GM21423 (cell line): ENCODE measurements at regions not wholly inside any gene's neighbourhood (a gene's known extent, or its start where the extent isn't known, plus 50 kb on each side); places are given as distances from the start of the nearest gene placed in this dataset.
"Not testable (repeated sequence)": the region's sequence is repeated elsewhere in the genome, so short reads cannot be mapped to it uniquely, and the experiment has no call there.

ENCODE experiments used
- ATAC-seq: cut with Tn5 transposase; IDR thresholded peaks from one replicate; pipeline ENCODE4 v1.9.1; 2021; ENCODE audit warnings: mild to moderate bottlenecking, moderate library complexity; ENCODE audit not compliant: unreplicated experiment

- not testable (repeated sequence) for ATAC-seq
These were observed 1471.5 kb downstream of the FOXD4L5 start for GRCh38 chr9:63813391-63814021.

- peak; percentile 67 for ATAC-seq
These were observed 1472.2 kb downstream of the FOXD4L5 start for GRCh38 chr9:63812822-63813221.

GRCh38 chr9:63804205-63804604 is 1480.8 kb downstream of the FOXD4L5 start:
- ATAC-seq = not testable (repeated sequence)

- not testable (repeated sequence) for ATAC-seq
These were observed 1490.8 kb downstream of the FOXD4L5 start for GRCh38 chr9:63794081-63794685.

- not testable (repeated sequence) for ATAC-seq
These were observed 1497.6 kb downstream of the FOXD4L5 start for GRCh38 chr9:63787454-63787853.

- not testable (repeated sequence) for ATAC-seq
These were observed 1500.0 kb downstream of the FOXD4L5 start for GRCh38 chr9:63785059-63785458.

- not testable (repeated sequence) for ATAC-seq
These were observed 1500.6 kb downstream of the FOXD4L5 start for GRCh38 chr9:63784421-63784820.

- ATAC-seq = peak; percentile 33
These were observed 1503.1 kb downstream of the FOXD4L5 start for GRCh38 chr9:63781817-63782439.

GRCh38 chr9:63781390-63781789 is 1503.6 kb downstream of the FOXD4L5 start:
- peak; percentile 100 for ATAC-seq

- not testable (repeated sequence) for ATAC-seq
These were observed 1508.8 kb downstream of the FOXD4L5 start for GRCh38 chr9:63776220-63776619.

GRCh38 chr9:63775092-63775426 is 1510.0 kb downstream of the FOXD4L5 start:
- not testable (repeated sequence) for ATAC-seq

GRCh38 chr9:63774369-63775091 is 1510.5 kb downstream of the FOXD4L5 start:
- not testable (repeated sequence) for ATAC-seq

GRCh38 chr9:63762230-63762629 is 1522.8 kb downstream of the FOXD4L5 start:
- ATAC-seq = not testable (repeated sequence)

- ATAC-seq = not testable (repeated sequence)
These were observed 1556.0 kb downstream of the FOXD4L5 start for GRCh38 chr9:63729021-63729420.

- no peak for ATAC-seq
These were observed 1556.7 kb downstream of the FOXD4L5 start for GRCh38 chr9:63728287-63728686.

- not testable (repeated sequence) for ATAC-seq
These were observed 1576.7 kb downstream of the FOXD4L5 start for GRCh38 chr9:63708285-63708684.

GRCh38 chr9:63704456-63704855 is 1580.6 kb downstream of the FOXD4L5 start:
- ATAC-seq = not testable (repeated sequence)

GRCh38 chr9:63703670-63704069 is 1581.3 kb downstream of the FOXD4L5 start:
- ATAC-seq = not testable (repeated sequence)

GRCh38 chr9:63703138-63703665 is 1581.8 kb downstream of the FOXD4L5 start:
- ATAC-seq = not testable (repeated sequence)
